ENCODE measurements at regions not wholly inside any gene's neighbourhood (a gene's known extent, or its start where the extent isn't known, plus 50 kb on each side); places are given as distances from the start of the nearest gene placed in this dataset.

DNA sequence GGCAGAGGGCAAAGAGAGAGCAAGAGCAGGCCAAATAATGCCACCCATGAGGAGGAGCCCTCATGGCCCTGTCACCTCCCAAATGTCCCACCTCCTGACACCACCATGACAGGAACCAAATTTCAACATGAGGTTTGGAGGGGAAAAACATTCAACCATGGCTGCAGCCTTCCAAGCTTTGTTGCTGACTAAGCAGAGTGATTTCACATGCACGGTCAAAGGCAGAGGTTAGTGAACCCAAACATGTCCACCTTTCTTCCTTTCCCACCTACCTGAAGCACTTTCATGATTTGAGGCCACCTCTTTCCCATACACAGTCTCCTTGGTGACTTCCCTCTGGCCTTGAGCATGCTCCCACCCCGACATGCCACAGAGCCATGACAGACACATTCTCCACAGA lies 89.7 kb downstream of the C11orf91 start:
- Histone ChIP-seq H3K27me3 (no peaks in the 10 kb centered on the region), H3K4me3 (no peak overlapping the region), H3K36me3 (ENCODE audit: low read depth, missing control alignments) (no peaks in the 10 kb centered on the region), H3K4me1 (no peaks in the 10 kb centered on the region), H3K9me3 (no peaks in the 10 kb centered on the region), H3K27ac (no peak overlapping the region)
- intact Hi-C loops (cut with DNase I; ENCODE audit: low total_unique reads): no loop called here
- TF ChIP-seq, protein P1, sequence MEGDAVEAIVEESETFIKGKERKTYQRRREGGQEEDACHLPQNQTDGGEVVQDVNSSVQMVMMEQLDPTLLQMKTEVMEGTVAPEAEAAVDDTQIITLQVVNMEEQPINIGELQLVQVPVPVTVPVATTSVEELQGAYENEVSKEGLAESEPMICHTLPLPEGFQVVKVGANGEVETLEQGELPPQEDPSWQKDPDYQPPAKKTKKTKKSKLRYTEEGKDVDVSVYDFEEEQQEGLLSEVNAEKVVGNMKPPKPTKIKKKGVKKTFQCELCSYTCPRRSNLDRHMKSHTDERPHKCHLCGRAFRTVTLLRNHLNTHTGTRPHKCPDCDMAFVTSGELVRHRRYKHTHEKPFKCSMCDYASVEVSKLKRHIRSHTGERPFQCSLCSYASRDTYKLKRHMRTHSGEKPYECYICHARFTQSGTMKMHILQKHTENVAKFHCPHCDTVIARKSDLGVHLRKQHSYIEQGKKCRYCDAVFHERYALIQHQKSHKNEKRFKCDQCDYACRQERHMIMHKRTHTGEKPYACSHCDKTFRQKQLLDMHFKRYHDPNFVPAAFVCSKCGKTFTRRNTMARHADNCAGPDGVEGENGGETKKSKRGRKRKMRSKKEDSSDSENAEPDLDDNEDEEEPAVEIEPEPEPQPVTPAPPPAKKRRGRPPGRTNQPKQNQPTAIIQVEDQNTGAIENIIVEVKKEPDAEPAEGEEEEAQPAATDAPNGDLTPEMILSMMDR (IDR thresholded peaks at IDR 0.05): no peak
- no peak for TF ChIP-seq POLR2A (IDR thresholded peaks at IDR 0.05)
- 92 to 96% methylated on average over 2 of the region's 2 CpGs for WGBS, 2 donors
- DNase-seq: no peak

DNA sequence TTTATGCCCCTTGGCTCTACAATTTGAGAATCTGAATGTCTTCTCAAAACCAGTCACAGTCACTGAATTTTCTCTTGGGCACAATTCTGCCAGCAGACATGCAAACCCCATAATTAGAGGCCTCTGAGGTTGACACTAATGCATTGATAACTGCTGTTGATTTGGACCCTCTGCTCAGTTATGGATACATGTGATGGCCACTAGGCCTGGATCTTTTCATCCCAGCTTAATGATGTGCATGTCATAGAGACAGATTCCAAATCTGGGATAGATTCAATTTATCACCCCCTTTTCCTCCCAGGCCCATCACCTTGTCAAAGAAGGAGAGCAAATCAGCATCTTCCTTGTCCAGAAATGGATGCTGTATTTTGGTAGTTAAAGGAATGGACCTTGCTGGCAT lies 92.2 kb downstream of the C11orf91 start:
- Histone ChIP-seq H3K4me3 (no peak overlapping the region), H3K9me3 (no peaks in the 10 kb centered on the region), H3K27ac (no peak overlapping the region), H3K27me3 (no peaks in the 10 kb centered on the region), H3K4me1 (no peaks in the 10 kb centered on the region), H3K36me3 (ENCODE audit: low read depth, missing control alignments) (no peaks in the 10 kb centered on the region)
- no peak for DNase-seq
- TF ChIP-seq, protein P1 (IDR thresholded peaks at IDR 0.05): no peak
- no peak for TF ChIP-seq POLR2A (IDR thresholded peaks at IDR 0.05)
- intact Hi-C loops (cut with DNase I; ENCODE audit: low total_unique reads): no loop called here

DNA sequence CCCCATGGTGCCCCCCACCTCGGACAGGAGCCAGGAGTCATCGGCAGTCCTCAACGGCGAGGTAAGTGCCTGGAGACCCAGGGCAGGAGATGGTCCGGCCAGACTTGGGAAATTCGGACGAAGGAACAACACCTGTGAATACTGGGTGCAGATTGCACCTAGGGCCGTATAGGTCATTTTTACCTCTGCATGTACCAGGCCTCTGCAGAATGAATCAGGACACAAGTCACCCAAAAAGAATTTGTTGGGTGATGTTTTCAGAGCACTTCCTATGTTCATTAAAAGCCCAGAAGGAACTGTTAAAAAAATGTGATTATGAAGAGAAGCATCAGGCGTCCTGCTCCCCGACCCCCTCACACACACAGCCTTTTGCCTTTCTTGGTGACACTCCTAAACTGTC lies 93.9 kb downstream of the C11orf91 start:
- intact Hi-C loops (cut with DNase I; ENCODE audit: low total_unique reads): no loop called here
- TF ChIP-seq POLR2A (IDR thresholded peaks at IDR 0.05): no peak
- TF ChIP-seq, protein P1 (IDR thresholded peaks at IDR 0.05): no peak
- no peaks in the 10 kb centered on the region for H3K4me1 ChIP-seq
- no peaks in the 10 kb centered on the region for H3K27me3 ChIP-seq
- no peaks in the 10 kb centered on the region for H3K9me3 ChIP-seq
- H3K27ac ChIP-seq: no peak overlapping the region
- 80 to 85% methylated on average over 9 to 10 of the region's 10 CpGs for WGBS, 2 donors
- H3K36me3 ChIP-seq (ENCODE audit: low read depth, missing control alignments): no peaks in the 10 kb centered on the region
- no peak for DNase-seq
- no peak overlapping the region for H3K4me3 ChIP-seq

DNA sequence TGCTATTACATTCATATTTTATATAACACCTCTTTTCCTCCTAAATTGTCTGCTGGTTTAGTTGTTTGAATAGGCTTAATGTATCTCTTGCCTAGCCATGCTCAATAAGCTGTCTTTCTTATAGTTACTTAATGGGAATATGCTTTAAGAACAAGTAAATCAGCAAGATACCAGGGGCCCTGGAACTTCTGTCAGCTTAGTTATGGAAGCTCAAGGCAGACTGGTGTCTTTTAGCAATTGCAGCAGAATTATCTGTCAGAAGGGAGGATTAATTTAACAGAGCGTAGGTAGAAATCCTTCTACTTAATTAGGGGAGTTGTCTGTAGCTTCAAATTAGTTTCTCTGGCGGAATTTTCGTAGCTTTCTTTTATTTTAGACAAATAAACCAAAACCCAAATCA lies 94.9 kb downstream of the C11orf91 start:
- Histone ChIP-seq H3K4me3 (no peak overlapping the region), H3K36me3 (ENCODE audit: low read depth, missing control alignments) (no peaks in the 10 kb centered on the region), H3K27ac (no peak overlapping the region), H3K27me3 (no peaks in the 10 kb centered on the region), H3K9me3 (no peaks in the 10 kb centered on the region), H3K4me1 (no peaks in the 10 kb centered on the region)
- DNase-seq: no peak
- 83 to 84% methylated on average over 3 of the region's 3 CpGs for WGBS, 2 donors
- TF ChIP-seq, protein P1 (IDR thresholded peaks at IDR 0.05): no peak
- TF ChIP-seq POLR2A (IDR thresholded peaks at IDR 0.05): no peak
- intact Hi-C loops (cut with DNase I; ENCODE audit: low total_unique reads): no loop called here

DNA sequence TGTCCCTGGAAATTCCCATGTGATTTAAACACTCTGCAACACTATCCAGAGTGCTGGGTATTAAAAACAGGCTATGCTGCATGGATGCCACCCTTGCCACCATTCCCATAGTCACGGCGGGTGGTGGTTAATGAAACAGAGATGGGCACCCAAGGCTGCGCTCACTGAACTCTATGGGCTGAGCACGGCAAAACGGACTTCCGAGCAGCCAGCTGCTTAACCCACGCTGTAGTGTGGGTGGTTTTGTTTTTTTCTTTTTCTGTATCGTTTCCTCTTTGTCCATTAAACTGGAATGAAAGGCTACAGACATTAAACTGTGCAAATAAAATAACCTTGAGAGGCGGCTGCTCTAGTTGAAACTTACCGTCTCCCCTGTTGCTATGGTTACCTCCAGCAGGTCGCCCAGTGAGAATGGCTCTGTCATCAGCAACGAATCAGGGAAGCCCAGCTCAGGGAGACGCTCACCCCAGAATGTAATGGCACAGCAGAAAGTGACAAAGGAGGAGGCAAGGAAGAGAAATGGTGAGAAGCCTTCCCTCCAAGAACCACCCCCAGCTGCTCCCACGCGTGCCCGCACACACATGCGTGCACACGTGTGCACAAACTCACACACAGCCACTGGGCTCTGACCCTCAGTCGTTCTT lies 102.1 kb downstream of the C11orf91 start:
- Histone ChIP-seq H3K27ac (no peak overlapping the region), H3K4me1 (no peaks in the 10 kb centered on the region), H3K4me3 (no peak overlapping the region), H3K9me3 (no peaks in the 10 kb centered on the region), H3K27me3 (no peaks in the 10 kb centered on the region), H3K36me3 (ENCODE audit: low read depth, missing control alignments) (no peaks in the 10 kb centered on the region)
- WGBS, 2 donors: 46 to 60% methylated on average over 19 of the region's 19 CpGs
- no peak for TF ChIP-seq POLR2A (IDR thresholded peaks at IDR 0.05)
- DNase-seq: no peak
- intact Hi-C loops (cut with DNase I; ENCODE audit: low total_unique reads): no loop called here

All from testis (tissue), 2 donors.